Midbrain (tissue), 1 donor: ENCODE measurements at regions not wholly inside any gene's neighbourhood (a gene's known extent, or its start where the extent isn't known, plus 50 kb on each side); places are given as distances from the start of the nearest gene placed in this dataset.

ENCODE experiments used
- DNase-seq: peaks from one replicate; lab custom pipeline; 2025; lab: John Stamatoyannopoulos, UW

GRCh38 chr6:153625089-153625488 lies 414.0 kb upstream of the OPRM1 start:
- no peak for DNase-seq

- no peak for DNase-seq
Measured at GRCh38 chr6:153624528-153624927, 414.5 kb upstream of the OPRM1 start.

GRCh38 chr6:153623496-153623895 lies 415.5 kb upstream of the OPRM1 start:
- DNase-seq: no peak

- DNase-seq: no peak
Measured at GRCh38 chr6:153621491-153621890, 417.5 kb upstream of the OPRM1 start.

- DNase-seq: no peak
Measured at GRCh38 chr6:153621070-153621469, 418.0 kb upstream of the OPRM1 start.

- no peak for DNase-seq
Measured at GRCh38 chr6:153618371-153619322, 420.4 kb upstream of the OPRM1 start.

GRCh38 chr6:153616506-153616905 lies 422.5 kb upstream of the OPRM1 start:
- DNase-seq: no peak

GRCh38 chr6:153613719-153614455 lies 425.2 kb upstream of the OPRM1 start:
- DNase-seq: no peak

GRCh38 chr6:153602401-153602800 lies 436.6 kb upstream of the OPRM1 start:
- DNase-seq: no peak

- no peak for DNase-seq
Measured at GRCh38 chr6:153599901-153600300, 439.1 kb upstream of the OPRM1 start.

- DNase-seq: no peak
Measured at GRCh38 chr6:153595903-153596302, 443.1 kb upstream of the OPRM1 start.

GRCh38 chr6:153594871-153595270 lies 444.2 kb upstream of the OPRM1 start:
- DNase-seq: no peak

GRCh38 chr6:153591159-153591558 lies 447.9 kb upstream of the OPRM1 start:
- no peak for DNase-seq

- DNase-seq: no peak
Measured at GRCh38 chr6:153590411-153590810, 448.6 kb upstream of the OPRM1 start.

GRCh38 chr6:153588330-153588729 lies 450.7 kb upstream of the OPRM1 start:
- DNase-seq: no peak

- no peak for DNase-seq
Measured at GRCh38 chr6:153583685-153584084, 452.6 kb upstream of the RGS17 start.

GRCh38 chr6:153580776-153581175 lies 449.7 kb upstream of the RGS17 start:
- DNase-seq: no peak

- DNase-seq: no peak
Measured at GRCh38 chr6:153575528-153575927, 444.4 kb upstream of the RGS17 start.

GRCh38 chr6:153574231-153574630 lies 443.1 kb upstream of the RGS17 start:
- no peak for DNase-seq

- DNase-seq: no peak
Measured at GRCh38 chr6:153572371-153572770, 441.3 kb upstream of the RGS17 start.

GRCh38 chr6:153568628-153569027 lies 437.5 kb upstream of the RGS17 start:
- DNase-seq: no peak

- DNase-seq: no peak
Measured at GRCh38 chr6:153564803-153565202, 433.7 kb upstream of the RGS17 start.

GRCh38 chr6:153563001-153563400 lies 431.9 kb upstream of the RGS17 start:
- no peak for DNase-seq
